ENCODE measurements at regions not wholly inside any gene's neighbourhood (a gene's known extent, or its start where the extent isn't known, plus 50 kb on each side); places are given as distances from the start of the nearest gene placed in this dataset.

GRCh38 chr5:122718611-122719010 is 56.3 kb upstream of the SNX2 start:
- Histone ChIP-seq H3K27ac (ENCODE audit: low read depth in 2 of 2, low read length in 1 of 2) (no peak overlapping the region), H3K79me2 (ENCODE audit: insufficient read depth) (no peaks in the 10 kb centered on the region), H4K20me1 (ENCODE audit: insufficient read depth) (no peaks in the 10 kb centered on the region), H3K9ac (no peak overlapping the region), H3K4me1 (ENCODE audit: control insufficient read depth in 1 of 2, insufficient read depth in 2 of 2, low read depth in 1 of 2, low read length in 1 of 2) (no peaks in the 10 kb centered on the region; a peak in 1 of 4 replicates), H3K36me3 (replicated peaks in 1 of 2; ENCODE audit: control insufficient read depth in 1 of 2, insufficient read depth in 2 of 2, low read length in 1 of 2) (no peaks in the 10 kb centered on the region), H3K9me3 (no peaks in the 10 kb centered on the region), H3F3A (replicated peaks; ENCODE audit: insufficient read depth) (no peaks in the 10 kb centered on the region), H3K4me3 (ENCODE audit: low read depth in 2 of 2, low read length in 1 of 2) (no peak overlapping the region), H2AFZ (ENCODE audit: low read depth) (no peak overlapping the region), H3K4me2 (no peak overlapping the region), H3K9me2 (no peaks in the 10 kb centered on the region), H3K27me3 (ENCODE audit: insufficient read depth) (no peaks in the 10 kb centered on the region)
- TF ChIP-seq TEAD4 (IDR thresholded peaks at IDR 0.05; ENCODE audit: borderline replicate concordance, insufficient read depth) = no peak
- TF ChIP-seq EP300 (IDR thresholded peaks at IDR 0.05; ENCODE audit: borderline replicate concordance in 1 of 2, low read depth in 1 of 2, low read length in 1 of 2) = no peak
- no peak for TF ChIP-seq ZBTB33 (IDR thresholded peaks at IDR 0.05; ENCODE audit: borderline replicate concordance, low read depth)
- no peak for TF ChIP-seq SIN3A (IDR thresholded peaks at IDR 0.05; ENCODE audit: borderline replicate concordance, low read depth, low read length)
- no peak for TF ChIP-seq FOSL2 (IDR thresholded peaks at IDR 0.05; ENCODE audit: borderline replicate concordance, low read depth)
- no peak for TF ChIP-seq YY1 (IDR thresholded peaks at IDR 0.05; ENCODE audit: low read depth)
- no peak for TF ChIP-seq USF2 (IDR thresholded peaks at IDR 0.05; ENCODE audit: borderline replicate concordance, low read depth, low read length)
- no peak for TF ChIP-seq RFX5 (IDR thresholded peaks at IDR 0.05; ENCODE audit: low read length)
- no peak for TF ChIP-seq MEF2A (IDR thresholded peaks at IDR 0.05; ENCODE audit: borderline replicate concordance, low read depth)
- TF ChIP-seq, protein P1, sequence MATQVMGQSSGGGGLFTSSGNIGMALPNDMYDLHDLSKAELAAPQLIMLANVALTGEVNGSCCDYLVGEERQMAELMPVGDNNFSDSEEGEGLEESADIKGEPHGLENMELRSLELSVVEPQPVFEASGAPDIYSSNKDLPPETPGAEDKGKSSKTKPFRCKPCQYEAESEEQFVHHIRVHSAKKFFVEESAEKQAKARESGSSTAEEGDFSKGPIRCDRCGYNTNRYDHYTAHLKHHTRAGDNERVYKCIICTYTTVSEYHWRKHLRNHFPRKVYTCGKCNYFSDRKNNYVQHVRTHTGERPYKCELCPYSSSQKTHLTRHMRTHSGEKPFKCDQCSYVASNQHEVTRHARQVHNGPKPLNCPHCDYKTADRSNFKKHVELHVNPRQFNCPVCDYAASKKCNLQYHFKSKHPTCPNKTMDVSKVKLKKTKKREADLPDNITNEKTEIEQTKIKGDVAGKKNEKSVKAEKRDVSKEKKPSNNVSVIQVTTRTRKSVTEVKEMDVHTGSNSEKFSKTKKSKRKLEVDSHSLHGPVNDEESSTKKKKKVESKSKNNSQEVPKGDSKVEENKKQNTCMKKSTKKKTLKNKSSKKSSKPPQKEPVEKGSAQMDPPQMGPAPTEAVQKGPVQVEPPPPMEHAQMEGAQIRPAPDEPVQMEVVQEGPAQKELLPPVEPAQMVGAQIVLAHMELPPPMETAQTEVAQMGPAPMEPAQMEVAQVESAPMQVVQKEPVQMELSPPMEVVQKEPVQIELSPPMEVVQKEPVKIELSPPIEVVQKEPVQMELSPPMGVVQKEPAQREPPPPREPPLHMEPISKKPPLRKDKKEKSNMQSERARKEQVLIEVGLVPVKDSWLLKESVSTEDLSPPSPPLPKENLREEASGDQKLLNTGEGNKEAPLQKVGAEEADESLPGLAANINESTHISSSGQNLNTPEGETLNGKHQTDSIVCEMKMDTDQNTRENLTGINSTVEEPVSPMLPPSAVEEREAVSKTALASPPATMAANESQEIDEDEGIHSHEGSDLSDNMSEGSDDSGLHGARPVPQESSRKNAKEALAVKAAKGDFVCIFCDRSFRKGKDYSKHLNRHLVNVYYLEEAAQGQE (IDR thresholded peaks at IDR 0.05; ENCODE audit: low read depth, low read length) = no peak
- no peak for TF ChIP-seq CHD2 (IDR thresholded peaks at IDR 0.05; ENCODE audit: low read length, partially characterized antibody)
- no peak for TF ChIP-seq GATA2 (CRISPR knock-in tag; IDR thresholded peaks at IDR 0.05)
- TF ChIP-seq SMC3 (IDR thresholded peaks at IDR 0.05; ENCODE audit: low read depth, low read length) = no peak
- TF ChIP-seq JUND (IDR thresholded peaks at IDR 0.05) = no peak
- DNase-seq = no peak
- ChIA-PET POLR2A (no interaction called here), CTCF (interaction anchor here (4.1 kb wide), 1 partner anchor 14 kb away, joined by 19 read pairs; no protein-coding TSS in a partner anchor)
